ENCODE measurements at regions not wholly inside any gene's neighbourhood (a gene's known extent, or its start where the extent isn't known, plus 50 kb on each side); places are given as distances from the start of the nearest gene placed in this dataset.
A peak's percentile ranks its signal among the peaks of the same experiment; 100 is the strongest.
"Not testable (repeated sequence)": the region's sequence is repeated elsewhere in the genome, so short reads cannot be mapped to it uniquely, and the experiment has no call there.

- ATAC-seq (ENCODE audit: low read depth) (no peak), DNase-seq (ENCODE audit: low spot score in 2 of 2) (no peak)
- peaks cover 3% of the 10 kb centered on the region for H3K4me1 Mint-ChIP-seq
- H3K36me3 Mint-ChIP-seq = peaks cover 18% of the 10 kb centered on the region
- H3K4me3 Mint-ChIP-seq = no peak overlapping the region
- H3K27me3 Mint-ChIP-seq = no peaks in the 10 kb centered on the region
- no peaks in the 10 kb centered on the region for H3K9me3 Mint-ChIP-seq
- no peak overlapping the region for H3K27ac Mint-ChIP-seq
These were observed 135.0 kb downstream of the RALA start for GRCh38 chr7:39758234-39758970.

- H3K4me3 Mint-ChIP-seq = no peak overlapping the region
- H3K36me3 Mint-ChIP-seq = peaks cover 32% of the 10 kb centered on the region
- no peaks in the 10 kb centered on the region for H3K9me3 Mint-ChIP-seq
- H3K4me1 Mint-ChIP-seq = peaks cover 6% of the 10 kb centered on the region
- H3K27ac Mint-ChIP-seq = no peak overlapping the region
- no peaks in the 10 kb centered on the region for H3K27me3 Mint-ChIP-seq
- DNase-seq (ENCODE audit: low spot score in 2 of 2) (no peak), ATAC-seq (ENCODE audit: low read depth) (no peak)
These were observed 138.1 kb downstream of the RALA start for GRCh38 chr7:39761449-39761848.

- not testable (repeated sequence) for H3K4me1 Mint-ChIP-seq; H3K4me3 Mint-ChIP-seq; ATAC-seq (ENCODE audit: low read depth); DNase-seq (ENCODE audit: low spot score in 2 of 2); H3K27me3 Mint-ChIP-seq; H3K9me3 Mint-ChIP-seq; H3K27ac Mint-ChIP-seq
- H3K36me3 Mint-ChIP-seq = peaks cover 30% of the 10 kb centered on the region
These were observed 139.1 kb downstream of the RALA start for GRCh38 chr7:39762466-39762865.

- H3K27me3 Mint-ChIP-seq; DNase-seq (ENCODE audit: low spot score in 2 of 2); H3K27ac Mint-ChIP-seq; H3K4me1 Mint-ChIP-seq; ATAC-seq (ENCODE audit: low read depth); H3K9me3 Mint-ChIP-seq; H3K4me3 Mint-ChIP-seq: not testable (repeated sequence)
- peaks cover 27% of the 10 kb centered on the region for H3K36me3 Mint-ChIP-seq
These were observed 139.5 kb downstream of the RALA start for GRCh38 chr7:39762881-39763280.

- not testable (repeated sequence) for H3K27ac Mint-ChIP-seq; H3K4me1 Mint-ChIP-seq; ATAC-seq (ENCODE audit: low read depth); DNase-seq (ENCODE audit: low spot score in 2 of 2); H3K9me3 Mint-ChIP-seq; H3K27me3 Mint-ChIP-seq; H3K4me3 Mint-ChIP-seq
- H3K36me3 Mint-ChIP-seq = peaks cover 32% of the 10 kb centered on the region
These were observed 142.5 kb downstream of the RALA start for GRCh38 chr7:39765833-39766232.

- H3K36me3 Mint-ChIP-seq = peaks cover 35% of the 10 kb centered on the region
- H3K27ac Mint-ChIP-seq; H3K9me3 Mint-ChIP-seq; H3K4me1 Mint-ChIP-seq; H3K4me3 Mint-ChIP-seq; ATAC-seq (ENCODE audit: low read depth); DNase-seq (ENCODE audit: low spot score in 2 of 2); H3K27me3 Mint-ChIP-seq: not testable (repeated sequence)
These were observed 145.1 kb downstream of the RALA start for GRCh38 chr7:39768439-39768838.

GRCh38 chr7:39774341-39774851, 151.0 kb downstream of the RALA start:
- not testable (repeated sequence) for ATAC-seq (ENCODE audit: low read depth); H3K27me3 Mint-ChIP-seq; H3K9me3 Mint-ChIP-seq; DNase-seq (ENCODE audit: low spot score in 2 of 2); H3K4me3 Mint-ChIP-seq; H3K4me1 Mint-ChIP-seq
- Mint-ChIP-seq H3K27ac (peak overlapping the region; percentile 1), H3K36me3 (peaks cover 24% of the 10 kb centered on the region)

GRCh38 chr7:39781557-39781956, 158.2 kb downstream of the RALA start:
- H3K9me3 Mint-ChIP-seq; H3K27ac Mint-ChIP-seq; H3K27me3 Mint-ChIP-seq; DNase-seq (ENCODE audit: low spot score in 2 of 2); H3K4me3 Mint-ChIP-seq; H3K4me1 Mint-ChIP-seq; ATAC-seq (ENCODE audit: low read depth): not testable (repeated sequence)
- peaks cover 25% of the 10 kb centered on the region for H3K36me3 Mint-ChIP-seq

GRCh38 chr7:39786440-39786839, 163.1 kb downstream of the RALA start:
- Mint-ChIP-seq H3K27ac (peak overlapping the region; percentile 22), H3K36me3 (peaks cover 27% of the 10 kb centered on the region)
- H3K27me3 Mint-ChIP-seq; ATAC-seq (ENCODE audit: low read depth); H3K4me1 Mint-ChIP-seq; H3K9me3 Mint-ChIP-seq; DNase-seq (ENCODE audit: low spot score in 2 of 2); H3K4me3 Mint-ChIP-seq: not testable (repeated sequence)

GRCh38 chr7:39791035-39791434, 159.0 kb upstream of the CDK13 start:
- not testable (repeated sequence) for H3K27me3 Mint-ChIP-seq; H3K27ac Mint-ChIP-seq; H3K4me3 Mint-ChIP-seq; H3K4me1 Mint-ChIP-seq; ATAC-seq (ENCODE audit: low read depth); H3K9me3 Mint-ChIP-seq; DNase-seq (ENCODE audit: low spot score in 2 of 2)
- peaks cover 29% of the 10 kb centered on the region for H3K36me3 Mint-ChIP-seq

GRCh38 chr7:39791911-39792310, 158.1 kb upstream of the CDK13 start:
- H3K4me1 Mint-ChIP-seq; H3K27me3 Mint-ChIP-seq; H3K27ac Mint-ChIP-seq; H3K9me3 Mint-ChIP-seq; DNase-seq (ENCODE audit: low spot score in 2 of 2); H3K4me3 Mint-ChIP-seq; ATAC-seq (ENCODE audit: low read depth): not testable (repeated sequence)
- H3K36me3 Mint-ChIP-seq = peaks cover 22% of the 10 kb centered on the region

- not testable (repeated sequence) for DNase-seq (ENCODE audit: low spot score in 2 of 2); H3K27me3 Mint-ChIP-seq; H3K9me3 Mint-ChIP-seq; H3K27ac Mint-ChIP-seq; H3K4me3 Mint-ChIP-seq; H3K4me1 Mint-ChIP-seq; ATAC-seq (ENCODE audit: low read depth)
- H3K36me3 Mint-ChIP-seq = peaks cover 22% of the 10 kb centered on the region
These were observed 157.0 kb upstream of the CDK13 start for GRCh38 chr7:39793026-39793425.

GRCh38 chr7:39793851-39794250, 156.2 kb upstream of the CDK13 start:
- not testable (repeated sequence) for H3K27me3 Mint-ChIP-seq; H3K9me3 Mint-ChIP-seq; H3K27ac Mint-ChIP-seq; H3K4me1 Mint-ChIP-seq; ATAC-seq (ENCODE audit: low read depth); H3K4me3 Mint-ChIP-seq; DNase-seq (ENCODE audit: low spot score in 2 of 2)
- peaks cover 22% of the 10 kb centered on the region for H3K36me3 Mint-ChIP-seq

GRCh38 chr7:39796947-39797346, 153.1 kb upstream of the CDK13 start:
- not testable (repeated sequence) for H3K4me3 Mint-ChIP-seq; H3K27ac Mint-ChIP-seq; ATAC-seq (ENCODE audit: low read depth); H3K36me3 Mint-ChIP-seq; H3K4me1 Mint-ChIP-seq; H3K27me3 Mint-ChIP-seq; DNase-seq (ENCODE audit: low spot score in 2 of 2); H3K9me3 Mint-ChIP-seq

GRCh38 chr7:39798077-39798476, 152.0 kb upstream of the CDK13 start:
- not testable (repeated sequence) for ATAC-seq (ENCODE audit: low read depth); H3K36me3 Mint-ChIP-seq; DNase-seq (ENCODE audit: low spot score in 2 of 2); H3K27ac Mint-ChIP-seq; H3K9me3 Mint-ChIP-seq; H3K27me3 Mint-ChIP-seq; H3K4me1 Mint-ChIP-seq; H3K4me3 Mint-ChIP-seq

Measured in memory B cell (primary cell).